ENCODE measurements at regions not wholly inside any gene's neighbourhood (a gene's known extent, or its start where the extent isn't known, plus 50 kb on each side); places are given as distances from the start of the nearest gene placed in this dataset.

DNA sequence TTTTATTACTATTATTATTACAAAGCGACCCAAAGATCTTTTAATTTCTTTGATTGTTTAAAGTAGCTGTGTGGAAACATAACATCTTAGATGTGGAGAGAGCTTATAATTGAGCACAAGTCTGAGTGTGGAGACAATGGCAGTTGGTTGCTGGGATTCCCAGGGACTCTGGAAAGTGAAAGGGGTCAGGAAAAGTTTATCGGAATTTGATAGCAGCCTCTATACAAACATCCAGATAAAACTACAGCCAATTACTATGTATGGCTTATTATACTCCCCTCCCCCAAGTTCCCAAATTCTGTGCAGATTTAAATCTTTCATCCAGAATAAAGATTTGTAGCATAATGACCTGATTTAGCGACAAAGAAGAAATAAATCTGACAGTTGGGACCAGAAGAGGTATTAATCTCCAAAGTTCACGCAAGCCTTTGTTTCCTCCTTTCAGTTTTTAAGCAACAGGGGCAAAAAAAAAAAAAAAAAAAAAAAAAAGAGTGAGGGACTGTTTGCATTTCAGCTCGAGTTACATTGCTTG lies 121.4 kb upstream of the MAP3K7 start:
- no peak for TF ChIP-seq BHLHE40 (IDR thresholded peaks at IDR 0.05; ENCODE audit: borderline replicate concordance in 1 of 2, low read depth in 2 of 2, low read length in 1 of 2)
- TF ChIP-seq, protein P1, sequence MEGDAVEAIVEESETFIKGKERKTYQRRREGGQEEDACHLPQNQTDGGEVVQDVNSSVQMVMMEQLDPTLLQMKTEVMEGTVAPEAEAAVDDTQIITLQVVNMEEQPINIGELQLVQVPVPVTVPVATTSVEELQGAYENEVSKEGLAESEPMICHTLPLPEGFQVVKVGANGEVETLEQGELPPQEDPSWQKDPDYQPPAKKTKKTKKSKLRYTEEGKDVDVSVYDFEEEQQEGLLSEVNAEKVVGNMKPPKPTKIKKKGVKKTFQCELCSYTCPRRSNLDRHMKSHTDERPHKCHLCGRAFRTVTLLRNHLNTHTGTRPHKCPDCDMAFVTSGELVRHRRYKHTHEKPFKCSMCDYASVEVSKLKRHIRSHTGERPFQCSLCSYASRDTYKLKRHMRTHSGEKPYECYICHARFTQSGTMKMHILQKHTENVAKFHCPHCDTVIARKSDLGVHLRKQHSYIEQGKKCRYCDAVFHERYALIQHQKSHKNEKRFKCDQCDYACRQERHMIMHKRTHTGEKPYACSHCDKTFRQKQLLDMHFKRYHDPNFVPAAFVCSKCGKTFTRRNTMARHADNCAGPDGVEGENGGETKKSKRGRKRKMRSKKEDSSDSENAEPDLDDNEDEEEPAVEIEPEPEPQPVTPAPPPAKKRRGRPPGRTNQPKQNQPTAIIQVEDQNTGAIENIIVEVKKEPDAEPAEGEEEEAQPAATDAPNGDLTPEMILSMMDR (IDR thresholded peaks at IDR 0.05 in 2 of 3, conservative IDR thresholded peaks at IDR 0.05 in 1 of 3; ENCODE audit: control insufficient read depth in 2 of 3, extremely low read depth in 1 of 3, insufficient read depth in 1 of 3, low read depth in 3 of 3, low read length in 3 of 3), result no peak
- no peak for TF ChIP-seq CHD2 (IDR thresholded peaks at IDR 0.05; ENCODE audit: borderline replicate concordance, low read depth, low read length)
- TF ChIP-seq, protein P2, sequence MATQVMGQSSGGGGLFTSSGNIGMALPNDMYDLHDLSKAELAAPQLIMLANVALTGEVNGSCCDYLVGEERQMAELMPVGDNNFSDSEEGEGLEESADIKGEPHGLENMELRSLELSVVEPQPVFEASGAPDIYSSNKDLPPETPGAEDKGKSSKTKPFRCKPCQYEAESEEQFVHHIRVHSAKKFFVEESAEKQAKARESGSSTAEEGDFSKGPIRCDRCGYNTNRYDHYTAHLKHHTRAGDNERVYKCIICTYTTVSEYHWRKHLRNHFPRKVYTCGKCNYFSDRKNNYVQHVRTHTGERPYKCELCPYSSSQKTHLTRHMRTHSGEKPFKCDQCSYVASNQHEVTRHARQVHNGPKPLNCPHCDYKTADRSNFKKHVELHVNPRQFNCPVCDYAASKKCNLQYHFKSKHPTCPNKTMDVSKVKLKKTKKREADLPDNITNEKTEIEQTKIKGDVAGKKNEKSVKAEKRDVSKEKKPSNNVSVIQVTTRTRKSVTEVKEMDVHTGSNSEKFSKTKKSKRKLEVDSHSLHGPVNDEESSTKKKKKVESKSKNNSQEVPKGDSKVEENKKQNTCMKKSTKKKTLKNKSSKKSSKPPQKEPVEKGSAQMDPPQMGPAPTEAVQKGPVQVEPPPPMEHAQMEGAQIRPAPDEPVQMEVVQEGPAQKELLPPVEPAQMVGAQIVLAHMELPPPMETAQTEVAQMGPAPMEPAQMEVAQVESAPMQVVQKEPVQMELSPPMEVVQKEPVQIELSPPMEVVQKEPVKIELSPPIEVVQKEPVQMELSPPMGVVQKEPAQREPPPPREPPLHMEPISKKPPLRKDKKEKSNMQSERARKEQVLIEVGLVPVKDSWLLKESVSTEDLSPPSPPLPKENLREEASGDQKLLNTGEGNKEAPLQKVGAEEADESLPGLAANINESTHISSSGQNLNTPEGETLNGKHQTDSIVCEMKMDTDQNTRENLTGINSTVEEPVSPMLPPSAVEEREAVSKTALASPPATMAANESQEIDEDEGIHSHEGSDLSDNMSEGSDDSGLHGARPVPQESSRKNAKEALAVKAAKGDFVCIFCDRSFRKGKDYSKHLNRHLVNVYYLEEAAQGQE (IDR thresholded peaks at IDR 0.05; ENCODE audit: low read depth, low read length), result no peak
- no peak for TF ChIP-seq POLR2AphosphoS5 (IDR thresholded peaks at IDR 0.05; ENCODE audit: low read length)
- no peak for TF ChIP-seq ESRRA (IDR thresholded peaks at IDR 0.05; ENCODE audit: low read length)
- no peak for TF ChIP-seq TAF1 (IDR thresholded peaks at IDR 0.05; ENCODE audit: borderline replicate concordance, low read depth, low read length)
- TF ChIP-seq, protein P3, sequence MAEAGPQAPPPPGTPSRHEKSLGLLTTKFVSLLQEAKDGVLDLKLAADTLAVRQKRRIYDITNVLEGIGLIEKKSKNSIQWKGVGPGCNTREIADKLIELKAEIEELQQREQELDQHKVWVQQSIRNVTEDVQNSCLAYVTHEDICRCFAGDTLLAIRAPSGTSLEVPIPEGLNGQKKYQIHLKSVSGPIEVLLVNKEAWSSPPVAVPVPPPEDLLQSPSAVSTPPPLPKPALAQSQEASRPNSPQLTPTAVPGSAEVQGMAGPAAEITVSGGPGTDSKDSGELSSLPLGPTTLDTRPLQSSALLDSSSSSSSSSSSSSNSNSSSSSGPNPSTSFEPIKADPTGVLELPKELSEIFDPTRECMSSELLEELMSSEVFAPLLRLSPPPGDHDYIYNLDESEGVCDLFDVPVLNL (IDR thresholded peaks at IDR 0.05; ENCODE audit: low read depth, low read length), result no peak
- TF ChIP-seq, protein P4, sequence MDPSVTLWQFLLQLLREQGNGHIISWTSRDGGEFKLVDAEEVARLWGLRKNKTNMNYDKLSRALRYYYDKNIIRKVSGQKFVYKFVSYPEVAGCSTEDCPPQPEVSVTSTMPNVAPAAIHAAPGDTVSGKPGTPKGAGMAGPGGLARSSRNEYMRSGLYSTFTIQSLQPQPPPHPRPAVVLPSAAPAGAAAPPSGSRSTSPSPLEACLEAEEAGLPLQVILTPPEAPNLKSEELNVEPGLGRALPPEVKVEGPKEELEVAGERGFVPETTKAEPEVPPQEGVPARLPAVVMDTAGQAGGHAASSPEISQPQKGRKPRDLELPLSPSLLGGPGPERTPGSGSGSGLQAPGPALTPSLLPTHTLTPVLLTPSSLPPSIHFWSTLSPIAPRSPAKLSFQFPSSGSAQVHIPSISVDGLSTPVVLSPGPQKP (IDR thresholded peaks at IDR 0.05; ENCODE audit: low read depth, low read length), result no peak
- no peak for TF ChIP-seq POLR2A (IDR thresholded peaks at IDR 0.05; ENCODE audit: low read depth, low read length)
- no peak for TF ChIP-seq RFX5 (IDR thresholded peaks at IDR 0.05; ENCODE audit: low read depth, low read length)

Measured in GM12878 (cell line).